GM19351 (cell line): ENCODE measurements at regions not wholly inside any gene's neighbourhood (a gene's known extent, or its start where the extent isn't known, plus 50 kb on each side); places are given as distances from the start of the nearest gene placed in this dataset.

Experiments used
- ATAC-seq: cut with Tn5 transposase; IDR thresholded peaks from one replicate; pipeline ENCODE4 v1.9.1; 2021; ENCODE audit warnings: mild to moderate bottlenecking, moderate library complexity; ENCODE audit not compliant: unreplicated experiment

GRCh38 chr14:84749191-84749955 is 780.6 kb upstream of the FLRT2 start:
- ATAC-seq: no peak

GRCh38 chr14:84750284-84750683 is 779.7 kb upstream of the FLRT2 start:
- no peak for ATAC-seq

- ATAC-seq: no peak
Measured at GRCh38 chr14:84750763-84751554, 779.0 kb upstream of the FLRT2 start.

- ATAC-seq: no peak
Measured at GRCh38 chr14:84751745-84752144, 778.2 kb upstream of the FLRT2 start.

- ATAC-seq: no peak
Measured at GRCh38 chr14:84760489-84761126, 769.3 kb upstream of the FLRT2 start.

GRCh38 chr14:84767434-84767833 is 762.5 kb upstream of the FLRT2 start:
- ATAC-seq: no peak

- ATAC-seq: no peak
Measured at GRCh38 chr14:84770030-84770429, 759.9 kb upstream of the FLRT2 start.

- no peak for ATAC-seq
Measured at GRCh38 chr14:84777356-84777755, 752.6 kb upstream of the FLRT2 start.

- ATAC-seq: no peak
Measured at GRCh38 chr14:84782902-84783301, 747.0 kb upstream of the FLRT2 start.

GRCh38 chr14:84783511-84783910 is 746.4 kb upstream of the FLRT2 start:
- ATAC-seq: no peak

- no peak for ATAC-seq
Measured at GRCh38 chr14:84785996-84786395, 743.9 kb upstream of the FLRT2 start.

- ATAC-seq: no peak
Measured at GRCh38 chr14:84789012-84789411, 740.9 kb upstream of the FLRT2 start.

- no peak for ATAC-seq
Measured at GRCh38 chr14:84792722-84793410, 737.1 kb upstream of the FLRT2 start.

GRCh38 chr14:84797326-84797725 is 732.6 kb upstream of the FLRT2 start:
- no peak for ATAC-seq

GRCh38 chr14:84804468-84804867 is 725.5 kb upstream of the FLRT2 start:
- no peak for ATAC-seq

GRCh38 chr14:84804895-84805294 is 725.0 kb upstream of the FLRT2 start:
- ATAC-seq: no peak

- no peak for ATAC-seq
Measured at GRCh38 chr14:84806181-84806580, 723.8 kb upstream of the FLRT2 start.

- ATAC-seq: no peak
Measured at GRCh38 chr14:84806622-84807021, 723.3 kb upstream of the FLRT2 start.

GRCh38 chr14:84807673-84808072 is 722.3 kb upstream of the FLRT2 start:
- ATAC-seq: no peak

GRCh38 chr14:84809158-84809557 is 720.8 kb upstream of the FLRT2 start:
- ATAC-seq: no peak

GRCh38 chr14:84814391-84814790 is 715.6 kb upstream of the FLRT2 start:
- no peak for ATAC-seq
